ENCODE measurements at regions not wholly inside any gene's neighbourhood (a gene's known extent, or its start where the extent isn't known, plus 50 kb on each side); places are given as distances from the start of the nearest gene placed in this dataset.
"Not testable (repeated sequence)": the region's sequence is repeated elsewhere in the genome, so short reads cannot be mapped to it uniquely, and the experiment has no call there.

DNA sequence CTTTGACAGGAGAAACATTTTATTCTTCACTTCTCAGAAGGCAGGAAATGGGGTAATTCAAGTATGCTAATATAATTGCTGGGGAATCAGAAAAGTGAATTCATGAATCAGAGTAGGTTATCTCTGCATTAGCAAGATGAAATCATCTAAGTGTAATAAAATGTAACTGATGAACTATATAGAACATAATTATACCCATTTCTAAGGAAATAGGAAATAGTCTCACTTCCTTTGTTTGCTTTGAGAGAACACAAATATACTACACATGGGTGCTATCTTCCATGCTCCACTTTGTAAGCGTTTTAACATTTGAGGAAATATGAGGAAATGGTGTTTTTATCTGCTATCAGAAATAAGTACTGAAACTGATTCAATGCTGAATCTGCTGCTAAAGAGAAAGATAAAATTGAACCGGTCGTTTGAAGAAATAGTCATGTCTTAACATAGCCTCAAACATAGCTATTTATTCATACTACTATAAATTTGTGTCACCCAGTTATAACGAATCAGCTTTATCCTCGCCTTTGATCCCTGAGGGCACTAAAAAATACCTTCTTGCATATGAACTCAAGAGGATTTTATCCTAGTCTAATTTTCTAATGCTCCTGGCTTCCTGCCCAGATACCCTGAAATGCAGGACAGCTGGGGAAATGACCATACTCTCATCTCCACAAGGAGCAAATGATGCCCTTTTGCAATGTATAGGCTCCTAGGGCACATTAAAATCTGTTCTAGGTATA is 696.0 kb downstream of the C12orf50 start:
- TF ChIP-seq EZH2 (IDR thresholded peaks at IDR 0.05; ENCODE audit: insufficient read depth, low read length), result no peak
- TF ChIP-seq, protein P1, sequence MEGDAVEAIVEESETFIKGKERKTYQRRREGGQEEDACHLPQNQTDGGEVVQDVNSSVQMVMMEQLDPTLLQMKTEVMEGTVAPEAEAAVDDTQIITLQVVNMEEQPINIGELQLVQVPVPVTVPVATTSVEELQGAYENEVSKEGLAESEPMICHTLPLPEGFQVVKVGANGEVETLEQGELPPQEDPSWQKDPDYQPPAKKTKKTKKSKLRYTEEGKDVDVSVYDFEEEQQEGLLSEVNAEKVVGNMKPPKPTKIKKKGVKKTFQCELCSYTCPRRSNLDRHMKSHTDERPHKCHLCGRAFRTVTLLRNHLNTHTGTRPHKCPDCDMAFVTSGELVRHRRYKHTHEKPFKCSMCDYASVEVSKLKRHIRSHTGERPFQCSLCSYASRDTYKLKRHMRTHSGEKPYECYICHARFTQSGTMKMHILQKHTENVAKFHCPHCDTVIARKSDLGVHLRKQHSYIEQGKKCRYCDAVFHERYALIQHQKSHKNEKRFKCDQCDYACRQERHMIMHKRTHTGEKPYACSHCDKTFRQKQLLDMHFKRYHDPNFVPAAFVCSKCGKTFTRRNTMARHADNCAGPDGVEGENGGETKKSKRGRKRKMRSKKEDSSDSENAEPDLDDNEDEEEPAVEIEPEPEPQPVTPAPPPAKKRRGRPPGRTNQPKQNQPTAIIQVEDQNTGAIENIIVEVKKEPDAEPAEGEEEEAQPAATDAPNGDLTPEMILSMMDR (IDR thresholded peaks at IDR 0.05; ENCODE audit: insufficient read depth, low read depth, low read length), result no peak
- FAIRE-seq, result no peak

DNA sequence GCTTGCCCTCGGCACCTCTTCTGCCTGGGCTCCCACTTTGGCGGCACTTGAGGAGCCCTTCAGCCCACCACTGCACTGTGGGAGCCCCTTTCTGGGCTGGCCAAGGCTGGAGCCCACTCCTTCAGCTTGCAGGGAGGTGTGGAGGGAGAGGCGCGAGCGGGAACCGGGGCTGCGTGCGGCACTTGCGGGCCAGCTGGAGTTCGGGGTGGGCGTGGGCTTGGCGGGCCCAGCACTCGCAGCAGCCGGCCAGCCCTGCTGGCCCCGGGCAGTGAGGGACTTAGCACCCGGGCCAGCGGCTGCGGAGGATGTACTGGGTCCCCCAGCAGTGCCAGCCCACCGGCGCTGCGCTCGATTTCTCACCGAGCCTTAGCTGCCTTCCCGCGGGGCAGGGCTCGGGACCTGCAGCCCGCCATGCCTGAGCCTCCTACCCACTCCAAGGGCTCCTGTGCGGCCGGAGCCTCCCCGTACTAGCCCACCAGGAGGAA is 699.1 kb downstream of the C12orf50 start:
- H3K4me1 ChIP-seq (ENCODE audit: insufficient read depth, low read length); H3K9me3 Mint-ChIP-seq (ENCODE audit: unreplicated experiment); H3K27ac ChIP-seq (ENCODE audit: low read depth, low read length); H3K9me3 ChIP-seq (ENCODE audit: insufficient read depth, low read depth, low read length); DNase-seq (ENCODE audit: low read depth); H3K9ac ChIP-seq (ENCODE audit: low read length); H4K20me1 ChIP-seq (ENCODE audit: insufficient read depth, low read length); H3K4me3 Mint-ChIP-seq (ENCODE audit: unreplicated experiment); FAIRE-seq; H3K27me3 Mint-ChIP-seq (ENCODE audit: low read depth, unreplicated experiment); H3K4me1 Mint-ChIP-seq (ENCODE audit: low read depth, unreplicated experiment); H3K4me3 ChIP-seq (ENCODE audit: insufficient read depth, low read depth, low read length); H3K36me3 ChIP-seq (ENCODE audit: insufficient read depth, low read length); H3K36me3 Mint-ChIP-seq (ENCODE audit: low read depth, unreplicated experiment); H3K4me2 ChIP-seq (ENCODE audit: low read length); H2AFZ ChIP-seq (ENCODE audit: low read depth, low read length); H3K27ac Mint-ChIP-seq (ENCODE audit: unreplicated experiment); H3K79me2 ChIP-seq (ENCODE audit: insufficient read depth, low read length); H3K27me3 ChIP-seq (ENCODE audit: insufficient read depth, low read length): not testable (repeated sequence)

More for the DNA sequence above, 696.0 kb downstream of the C12orf50 start:
- DNase-seq (ENCODE audit: low read depth), result no peak
- Histone ChIP-seq H3K36me3 (ENCODE audit: insufficient read depth, low read length) (no peaks in the 10 kb centered on the region), H3K79me2 (ENCODE audit: insufficient read depth, low read length) (no peaks in the 10 kb centered on the region), H3K4me2 (ENCODE audit: low read length) (no peak overlapping the region), H4K20me1 (ENCODE audit: insufficient read depth, low read length) (no peaks in the 10 kb centered on the region), H3K9ac (ENCODE audit: low read length) (no peak overlapping the region), H3K4me1 (ENCODE audit: insufficient read depth, low read length) (no peaks in the 10 kb centered on the region), H3K9me3 (ENCODE audit: insufficient read depth, low read depth, low read length) (no peaks in the 10 kb centered on the region), H3K4me3 (ENCODE audit: insufficient read depth, low read depth, low read length) (no peak overlapping the region), H3K27ac (ENCODE audit: low read depth, low read length) (no peak overlapping the region), H2AFZ (ENCODE audit: low read depth, low read length) (no peak overlapping the region), H3K27me3 (ENCODE audit: insufficient read depth, low read length) (no peaks in the 10 kb centered on the region)
- Mint-ChIP-seq H3K36me3 (ENCODE audit: low read depth, unreplicated experiment) (no peaks in the 10 kb centered on the region), H3K27me3 (ENCODE audit: low read depth, unreplicated experiment) (no peaks in the 10 kb centered on the region), H3K4me3 (ENCODE audit: unreplicated experiment) (no peak overlapping the region), H3K9me3 (ENCODE audit: unreplicated experiment) (no peaks in the 10 kb centered on the region), H3K4me1 (ENCODE audit: low read depth, unreplicated experiment) (peaks cover 3% of the 10 kb centered on the region), H3K27ac (ENCODE audit: unreplicated experiment) (no peak overlapping the region)

DNA sequence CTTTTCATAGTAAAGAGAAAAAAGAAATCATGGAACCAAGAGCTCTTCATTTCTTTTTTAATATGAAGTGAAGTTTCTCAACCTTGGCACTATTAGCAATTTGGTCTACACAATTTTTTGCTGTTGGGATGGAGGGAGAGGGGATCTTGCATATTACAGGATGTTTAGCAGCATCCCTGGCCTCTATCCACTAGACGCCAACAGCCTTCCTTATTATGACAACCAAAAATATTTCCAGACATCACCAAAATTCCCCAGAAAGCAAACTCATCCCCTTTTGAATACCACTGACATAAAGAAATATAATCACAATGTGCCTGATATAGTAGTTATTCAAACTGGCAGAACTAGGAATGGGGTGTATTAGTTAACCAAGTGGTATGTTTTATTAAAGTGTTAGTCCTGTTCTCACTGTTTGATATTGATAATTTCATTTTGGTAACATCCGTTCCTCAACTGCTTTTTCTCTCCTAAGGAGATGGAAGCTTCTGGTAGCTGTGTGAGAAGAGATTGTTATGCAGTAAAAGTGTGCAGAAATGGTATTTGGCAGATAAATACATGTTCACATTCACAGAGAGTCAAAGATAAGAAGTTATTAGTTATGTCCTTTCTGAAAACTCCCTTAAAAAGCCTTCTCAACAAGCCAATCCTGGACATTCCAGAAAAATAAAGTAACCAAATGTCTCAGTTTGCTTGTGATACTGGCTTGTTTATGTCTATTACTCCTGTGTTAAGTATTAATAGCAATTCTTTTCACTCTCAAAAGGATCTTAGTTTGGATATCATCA is 699.9 kb downstream of the C12orf50 start:
- FAIRE-seq (no peak), DNase-seq (ENCODE audit: low read depth) (no peak)
- no peak for TF ChIP-seq EZH2 (IDR thresholded peaks at IDR 0.05; ENCODE audit: insufficient read depth, low read length)
- TF ChIP-seq, protein P1 (IDR thresholded peaks at IDR 0.05; ENCODE audit: insufficient read depth, low read depth, low read length), result no peak
- no peaks in the 10 kb centered on the region for H3K4me1 Mint-ChIP-seq (ENCODE audit: low read depth, unreplicated experiment)
- H3K27ac Mint-ChIP-seq (ENCODE audit: unreplicated experiment), result no peak overlapping the region
- Histone ChIP-seq H4K20me1 (ENCODE audit: insufficient read depth, low read length) (no peaks in the 10 kb centered on the region), H3K4me2 (ENCODE audit: low read length) (no peak overlapping the region), H3K79me2 (ENCODE audit: insufficient read depth, low read length) (no peaks in the 10 kb centered on the region), H3K9me3 (ENCODE audit: insufficient read depth, low read depth, low read length) (no peaks in the 10 kb centered on the region), H3K36me3 (ENCODE audit: insufficient read depth, low read length) (no peaks in the 10 kb centered on the region), H3K4me3 (ENCODE audit: insufficient read depth, low read depth, low read length) (no peak overlapping the region), H3K27me3 (ENCODE audit: insufficient read depth, low read length) (no peaks in the 10 kb centered on the region), H3K4me1 (ENCODE audit: insufficient read depth, low read length) (no peaks in the 10 kb centered on the region), H3K27ac (ENCODE audit: low read depth, low read length) (no peak overlapping the region), H3K9ac (ENCODE audit: low read length) (no peak overlapping the region), H2AFZ (ENCODE audit: low read depth, low read length) (no peak overlapping the region)
- H3K9me3 Mint-ChIP-seq (ENCODE audit: unreplicated experiment), result no peaks in the 10 kb centered on the region
- no peak overlapping the region for H3K4me3 Mint-ChIP-seq (ENCODE audit: unreplicated experiment)
- H3K27me3 Mint-ChIP-seq (ENCODE audit: low read depth, unreplicated experiment), result no peaks in the 10 kb centered on the region
- no peaks in the 10 kb centered on the region for H3K36me3 Mint-ChIP-seq (ENCODE audit: low read depth, unreplicated experiment)

All from astrocyte (in vitro differentiated cells and primary cell).